ENCODE measurements at regions not wholly inside any gene's neighbourhood (a gene's known extent, or its start where the extent isn't known, plus 50 kb on each side); places are given as distances from the start of the nearest gene placed in this dataset.

GRCh38 chr4:153137677-153138630, 66.3 kb upstream of the TRIM2 start:
- Histone ChIP-seq H2AK5ac (ENCODE audit: low read length) (no peak overlapping the region), H3K4me2 (ENCODE audit: low read length) (no peak overlapping the region), H3K4me3 (ENCODE audit: low read depth, low read length) (no peak overlapping the region), H3K36me3 (ENCODE audit: control insufficient read depth in 1 of 2, insufficient read depth in 2 of 2, low read length in 2 of 2) (no peaks in the 10 kb centered on the region), H4K8ac (ENCODE audit: low read depth, low read length) (no peak overlapping the region), H2BK12ac (ENCODE audit: low read length) (no peak overlapping the region), H4K91ac (ENCODE audit: low read depth, low read length) (no peak overlapping the region), H2AFZ (ENCODE audit: insufficient read depth, low read length, poor library complexity) (no peak overlapping the region), H3K14ac (ENCODE audit: low read length) (no peak overlapping the region), H3K27me3 (ENCODE audit: insufficient read depth, low read length) (no peaks in the 10 kb centered on the region), H3K27ac (ENCODE audit: low read depth, low read length) (no peak overlapping the region), H3K4me1 (ENCODE audit: control insufficient read depth in 1 of 2, insufficient read depth in 2 of 2, low read length in 2 of 2) (no peaks in the 10 kb centered on the region), H2BK5ac (ENCODE audit: low read depth, low read length, poor library complexity) (no peak overlapping the region), H3K9me3 (ENCODE audit: insufficient read depth, low read depth, low read length) (no peaks in the 10 kb centered on the region), H3K9ac (ENCODE audit: low read length) (no peak overlapping the region), H3K18ac (ENCODE audit: low read length) (no peak overlapping the region), H4K12ac (ENCODE audit: low read depth, low read length) (no peak overlapping the region), H3K23ac (ENCODE audit: low read length) (no peak overlapping the region), H3K79me2 (ENCODE audit: control insufficient read depth, insufficient read depth, low read length, poor library complexity) (no peaks in the 10 kb centered on the region), H3K4ac (ENCODE audit: low read depth, low read length) (no peak overlapping the region), H3K79me1 (ENCODE audit: low read length) (no peaks in the 10 kb centered on the region), H2BK120ac (ENCODE audit: insufficient read depth, low read length, poor library complexity) (no peak overlapping the region)
- no peak for DNase-seq
- WGBS (ENCODE audit: extremely low coverage, insufficient coverage, insufficient read length) = no CpG with 5 or more reads among the region's 8 CpGs

GRCh38 chr4:153138736-153139135, 65.5 kb upstream of the TRIM2 start:
- Histone ChIP-seq H2AFZ (ENCODE audit: insufficient read depth, low read length, poor library complexity) (no peak overlapping the region), H2AK5ac (ENCODE audit: low read length) (no peak overlapping the region), H3K4me2 (ENCODE audit: low read length) (no peak overlapping the region), H3K4me1 (ENCODE audit: control insufficient read depth in 1 of 2, insufficient read depth in 2 of 2, low read length in 2 of 2) (no peaks in the 10 kb centered on the region), H3K4ac (ENCODE audit: low read depth, low read length) (no peak overlapping the region), H3K79me2 (ENCODE audit: control insufficient read depth, insufficient read depth, low read length, poor library complexity) (no peaks in the 10 kb centered on the region), H3K9ac (ENCODE audit: low read length) (no peak overlapping the region), H3K4me3 (ENCODE audit: low read depth, low read length) (no peak overlapping the region), H3K36me3 (ENCODE audit: control insufficient read depth in 1 of 2, insufficient read depth in 2 of 2, low read length in 2 of 2) (no peaks in the 10 kb centered on the region), H4K8ac (ENCODE audit: low read depth, low read length) (no peak overlapping the region), H4K91ac (ENCODE audit: low read depth, low read length) (no peak overlapping the region), H3K23ac (ENCODE audit: low read length) (no peak overlapping the region), H2BK120ac (ENCODE audit: insufficient read depth, low read length, poor library complexity) (no peak overlapping the region), H3K27ac (ENCODE audit: low read depth, low read length) (no peak overlapping the region), H2BK12ac (ENCODE audit: low read length) (no peak overlapping the region), H4K12ac (ENCODE audit: low read depth, low read length) (no peak overlapping the region), H3K79me1 (ENCODE audit: low read length) (no peaks in the 10 kb centered on the region), H2BK5ac (ENCODE audit: low read depth, low read length, poor library complexity) (no peak overlapping the region), H3K9me3 (ENCODE audit: insufficient read depth, low read depth, low read length) (no peaks in the 10 kb centered on the region), H3K18ac (ENCODE audit: low read length) (no peak overlapping the region), H3K14ac (ENCODE audit: low read length) (no peak overlapping the region), H3K27me3 (ENCODE audit: insufficient read depth, low read length) (no peaks in the 10 kb centered on the region)
- no peak for DNase-seq
- WGBS (ENCODE audit: extremely low coverage, insufficient coverage, insufficient read length) = no CpG with 5 or more reads among the region's 5 CpGs

- H4K12ac ChIP-seq (ENCODE audit: low read depth, low read length) = no peak overlapping the region
- no peaks in the 10 kb centered on the region for H3K79me2 ChIP-seq (ENCODE audit: control insufficient read depth, insufficient read depth, low read length, poor library complexity)
- no peak overlapping the region for H2AFZ ChIP-seq (ENCODE audit: insufficient read depth, low read length, poor library complexity)
- no peak overlapping the region for H3K4me3 ChIP-seq (ENCODE audit: low read depth, low read length)
- H4K8ac ChIP-seq (ENCODE audit: low read depth, low read length) = no peak overlapping the region
- no peak overlapping the region for H2BK5ac ChIP-seq (ENCODE audit: low read depth, low read length, poor library complexity)
- no peak for DNase-seq
- H2BK120ac ChIP-seq (ENCODE audit: insufficient read depth, low read length, poor library complexity) = no peak overlapping the region
- H3K4me1 ChIP-seq (ENCODE audit: control insufficient read depth in 1 of 2, insufficient read depth in 2 of 2, low read length in 2 of 2) = no peaks in the 10 kb centered on the region
- no peak overlapping the region for H3K23ac ChIP-seq (ENCODE audit: low read length)
- no peaks in the 10 kb centered on the region for H3K79me1 ChIP-seq (ENCODE audit: low read length)
- H3K36me3 ChIP-seq (ENCODE audit: control insufficient read depth in 1 of 2, insufficient read depth in 2 of 2, low read length in 2 of 2) = no peaks in the 10 kb centered on the region
- no peaks in the 10 kb centered on the region for H3K9me3 ChIP-seq (ENCODE audit: insufficient read depth, low read depth, low read length)
- H3K9ac ChIP-seq (ENCODE audit: low read length) = no peak overlapping the region
- H3K4me2 ChIP-seq (ENCODE audit: low read length) = no peak overlapping the region
- no peak overlapping the region for H2BK12ac ChIP-seq (ENCODE audit: low read length)
- no peak overlapping the region for H3K27ac ChIP-seq (ENCODE audit: low read depth, low read length)
- no peak overlapping the region for H3K4ac ChIP-seq (ENCODE audit: low read depth, low read length)
- no peak overlapping the region for H3K18ac ChIP-seq (ENCODE audit: low read length)
- H4K91ac ChIP-seq (ENCODE audit: low read depth, low read length) = no peak overlapping the region
- WGBS (ENCODE audit: extremely low coverage, insufficient coverage, insufficient read length) = no CpG with 5 or more reads among the region's 5 CpGs
- no peak overlapping the region for H2AK5ac ChIP-seq (ENCODE audit: low read length)
- no peaks in the 10 kb centered on the region for H3K27me3 ChIP-seq (ENCODE audit: insufficient read depth, low read length)
- H3K14ac ChIP-seq (ENCODE audit: low read length) = no peak overlapping the region
Observed at GRCh38 chr4:153140294-153140693, 63.9 kb upstream of the TRIM2 start.

GRCh38 chr4:153141238-153141637, 63.0 kb upstream of the TRIM2 start:
- Histone ChIP-seq H4K12ac (ENCODE audit: low read depth, low read length) (peak overlapping the region; percentile 57), H3K36me3 (ENCODE audit: control insufficient read depth in 1 of 2, insufficient read depth in 2 of 2, low read length in 2 of 2) (no peaks in the 10 kb centered on the region), H3K9me3 (ENCODE audit: insufficient read depth, low read depth, low read length) (no peaks in the 10 kb centered on the region), H3K27me3 (ENCODE audit: insufficient read depth, low read length) (no peaks in the 10 kb centered on the region), H3K79me1 (ENCODE audit: low read length) (no peaks in the 10 kb centered on the region), H2AFZ (ENCODE audit: insufficient read depth, low read length, poor library complexity) (no peak overlapping the region), H3K27ac (ENCODE audit: low read depth, low read length) (no peak overlapping the region), H2AK5ac (ENCODE audit: low read length) (no peak overlapping the region), H3K23ac (ENCODE audit: low read length) (no peak overlapping the region), H2BK5ac (ENCODE audit: low read depth, low read length, poor library complexity) (no peak overlapping the region), H3K79me2 (ENCODE audit: control insufficient read depth, insufficient read depth, low read length, poor library complexity) (no peaks in the 10 kb centered on the region), H2BK120ac (ENCODE audit: insufficient read depth, low read length, poor library complexity) (no peak overlapping the region), H3K4ac (ENCODE audit: low read depth, low read length) (no peak overlapping the region), H4K8ac (ENCODE audit: low read depth, low read length) (no peak overlapping the region), H3K4me3 (ENCODE audit: low read depth, low read length) (no peak overlapping the region), H3K18ac (ENCODE audit: low read length) (no peak overlapping the region), H4K91ac (ENCODE audit: low read depth, low read length) (no peak overlapping the region), H3K14ac (ENCODE audit: low read length) (no peak overlapping the region), H3K9ac (ENCODE audit: low read length) (no peak overlapping the region), H3K4me1 (ENCODE audit: control insufficient read depth in 1 of 2, insufficient read depth in 2 of 2, low read length in 2 of 2) (no peaks in the 10 kb centered on the region), H2BK12ac (ENCODE audit: low read length) (no peak overlapping the region), H3K4me2 (ENCODE audit: low read length) (no peak overlapping the region)
- WGBS (ENCODE audit: extremely low coverage, insufficient coverage, insufficient read length) = no CpG with 5 or more reads among the region's 1 CpG
- no peak for DNase-seq
